ENCODE measurements at regions not wholly inside any gene's neighbourhood (a gene's known extent, or its start where the extent isn't known, plus 50 kb on each side); places are given as distances from the start of the nearest gene placed in this dataset.
"Not testable (repeated sequence)": the region's sequence is repeated elsewhere in the genome, so short reads cannot be mapped to it uniquely, and the experiment has no call there.

DNA sequence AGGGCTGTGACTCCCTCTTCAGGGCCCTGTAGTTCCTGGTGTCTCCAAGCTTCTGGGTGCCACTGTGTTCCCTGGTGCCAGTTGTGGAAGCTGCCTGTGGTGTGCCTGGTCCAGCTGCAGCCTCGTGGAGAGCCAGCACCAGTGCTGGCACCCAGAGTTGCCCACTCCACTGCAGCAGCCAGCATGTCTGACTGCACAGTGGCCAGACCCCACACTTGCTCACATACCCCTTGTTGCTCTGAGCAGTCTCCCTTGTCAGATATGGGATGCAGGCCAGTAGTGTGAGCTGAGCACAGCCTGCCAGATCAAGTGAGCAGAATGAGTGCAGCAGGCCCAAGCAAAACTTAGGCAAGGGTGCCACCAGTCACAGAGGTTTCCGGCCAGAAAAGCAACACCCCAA is 108.6 kb downstream of the ZMAT1 start:
- Histone ChIP-seq H3K4me1 (no peaks in the 10 kb centered on the region), H3K36me3 (no peaks in the 10 kb centered on the region), H3K27me3 (no peaks in the 10 kb centered on the region), H3K4me3 (no peak overlapping the region), H3K9me3 (peaks cover 0 to 10% (median 7%) of the 10 kb centered on the region in 3 donors), H3K27ac (no peak overlapping the region)
- intact Hi-C loops (cut with DNase I; ENCODE audit: low total_unique reads) = no loop called here
- TF ChIP-seq, protein P1, sequence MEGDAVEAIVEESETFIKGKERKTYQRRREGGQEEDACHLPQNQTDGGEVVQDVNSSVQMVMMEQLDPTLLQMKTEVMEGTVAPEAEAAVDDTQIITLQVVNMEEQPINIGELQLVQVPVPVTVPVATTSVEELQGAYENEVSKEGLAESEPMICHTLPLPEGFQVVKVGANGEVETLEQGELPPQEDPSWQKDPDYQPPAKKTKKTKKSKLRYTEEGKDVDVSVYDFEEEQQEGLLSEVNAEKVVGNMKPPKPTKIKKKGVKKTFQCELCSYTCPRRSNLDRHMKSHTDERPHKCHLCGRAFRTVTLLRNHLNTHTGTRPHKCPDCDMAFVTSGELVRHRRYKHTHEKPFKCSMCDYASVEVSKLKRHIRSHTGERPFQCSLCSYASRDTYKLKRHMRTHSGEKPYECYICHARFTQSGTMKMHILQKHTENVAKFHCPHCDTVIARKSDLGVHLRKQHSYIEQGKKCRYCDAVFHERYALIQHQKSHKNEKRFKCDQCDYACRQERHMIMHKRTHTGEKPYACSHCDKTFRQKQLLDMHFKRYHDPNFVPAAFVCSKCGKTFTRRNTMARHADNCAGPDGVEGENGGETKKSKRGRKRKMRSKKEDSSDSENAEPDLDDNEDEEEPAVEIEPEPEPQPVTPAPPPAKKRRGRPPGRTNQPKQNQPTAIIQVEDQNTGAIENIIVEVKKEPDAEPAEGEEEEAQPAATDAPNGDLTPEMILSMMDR (IDR thresholded peaks at IDR 0.05) = no peak
- no peak for DNase-seq

DNA sequence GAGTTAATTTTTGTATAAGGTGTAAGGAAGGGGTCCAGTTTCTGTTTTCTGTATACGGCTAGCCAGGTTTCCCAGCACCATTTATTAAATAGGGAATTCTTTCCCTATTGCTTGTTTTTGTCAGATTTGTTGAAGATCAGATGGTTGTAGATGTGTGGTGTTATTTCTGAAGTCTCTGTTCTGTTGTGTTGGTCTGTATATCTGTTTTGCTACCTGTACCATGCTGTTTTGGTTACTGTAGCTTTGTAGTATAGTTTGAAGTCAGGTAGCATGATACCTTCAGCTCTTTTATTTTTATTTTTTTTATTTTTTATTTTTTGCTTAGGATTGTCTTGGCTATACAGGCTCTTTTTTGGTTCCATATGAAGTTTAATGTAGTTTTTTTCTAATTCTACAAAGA is 114.1 kb downstream of the ZMAT1 start:
- H3K27ac ChIP-seq; H3K4me1 ChIP-seq; intact Hi-C loops (cut with DNase I; ENCODE audit: low total_unique reads); DNase-seq; H3K27me3 ChIP-seq; H3K36me3 ChIP-seq; H3K4me3 ChIP-seq: not testable (repeated sequence)
- peaks cover 0 to 22% (median 16%) of the 10 kb centered on the region in 3 donors for H3K9me3 ChIP-seq

DNA sequence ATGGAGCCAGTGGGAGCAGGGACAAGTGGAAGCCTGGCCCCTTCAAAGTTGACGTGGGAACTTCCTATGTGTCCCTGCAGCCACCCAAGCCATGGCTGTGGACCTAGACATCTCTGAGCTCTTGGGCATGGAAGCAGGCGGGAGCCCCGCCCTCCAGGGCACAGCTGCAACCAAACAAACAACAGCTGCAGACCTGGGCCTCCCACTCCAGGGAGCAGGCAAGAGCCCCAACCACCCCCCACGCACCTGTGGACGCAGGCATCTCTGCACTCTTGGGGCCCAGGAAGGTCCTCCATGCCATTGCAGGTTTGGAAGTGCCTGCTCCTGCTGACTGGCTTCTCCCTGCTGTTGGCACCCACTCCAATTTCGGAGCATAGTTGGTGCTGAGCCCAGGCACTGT is 118.6 kb downstream of the ZMAT1 start:
- no peaks in the 10 kb centered on the region for H3K36me3 ChIP-seq
- intact Hi-C loops (cut with DNase I; ENCODE audit: low total_unique reads) = no loop called here
- no peak overlapping the region for H3K4me3 ChIP-seq
- TF ChIP-seq, protein P1 (IDR thresholded peaks at IDR 0.05) = no peak
- H3K27ac ChIP-seq = no peak overlapping the region
- H3K4me1 ChIP-seq = no peaks in the 10 kb centered on the region
- no peaks in the 10 kb centered on the region for H3K27me3 ChIP-seq
- H3K9me3 ChIP-seq = peaks cover 0 to 17% (median 14%) of the 10 kb centered on the region in 3 donors
- no peak for DNase-seq

DNA sequence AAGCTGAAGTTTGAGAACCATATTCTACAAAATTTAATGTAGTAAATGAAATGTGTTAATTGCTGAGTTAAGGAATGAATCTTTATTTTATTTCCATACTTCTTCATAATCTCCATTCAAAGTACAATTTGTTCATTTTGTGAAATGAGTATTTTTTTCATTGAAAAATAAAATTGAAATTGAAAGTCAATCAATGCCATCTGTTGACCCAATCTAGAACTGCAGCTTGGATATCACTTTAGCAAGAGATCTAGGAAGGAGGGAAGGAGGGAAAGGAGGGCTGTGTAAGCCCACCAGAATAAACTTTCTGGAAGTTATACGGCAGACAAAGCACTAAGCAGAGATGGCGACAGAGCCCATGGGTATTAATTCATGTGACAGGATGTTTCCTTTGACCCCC is 128.4 kb downstream of the ZMAT1 start:
- Histone ChIP-seq H3K4me1 (no peaks in the 10 kb centered on the region), H3K36me3 (no peaks in the 10 kb centered on the region), H3K27ac (no peak overlapping the region), H3K27me3 (no peaks in the 10 kb centered on the region), H3K4me3 (no peak overlapping the region), H3K9me3 (no peaks in the 10 kb centered on the region)
- intact Hi-C loops (cut with DNase I; ENCODE audit: low total_unique reads) = loop anchor here (10.0 kb wide), 1 partner anchor 209 kb away; no protein-coding TSS in a partner anchor
- TF ChIP-seq, protein P1 (IDR thresholded peaks at IDR 0.05) = peak in 1 of 2 experiments; percentile 33
- DNase-seq = no peak

DNA sequence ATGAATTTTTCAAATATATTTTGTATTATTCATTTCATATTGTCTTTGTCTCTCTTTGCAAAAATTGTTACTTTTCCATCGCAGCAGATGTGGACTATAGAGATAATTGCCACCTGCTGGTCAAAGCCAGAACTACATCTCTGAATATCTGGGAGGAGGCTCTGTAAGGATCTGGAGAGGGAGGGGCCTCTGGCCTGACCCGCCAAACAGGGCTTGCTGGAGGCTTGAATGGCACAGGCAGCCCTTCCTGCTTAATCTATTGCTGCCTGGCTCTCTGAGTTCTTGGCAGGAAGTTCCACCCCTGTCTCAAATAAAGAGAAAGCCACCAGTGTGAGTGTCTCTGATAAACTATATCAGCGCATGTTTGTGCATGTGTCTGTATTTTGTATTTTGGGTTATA is 132.4 kb downstream of the ZMAT1 start:
- Histone ChIP-seq H3K9me3 (no peaks in the 10 kb centered on the region), H3K27me3 (no peaks in the 10 kb centered on the region), H3K4me1 (no peaks in the 10 kb centered on the region), H3K36me3 (no peaks in the 10 kb centered on the region), H3K4me3 (peak overlapping the region; percentile 18 to 30), H3K27ac (no peak overlapping the region)
- peak; percentile 85 for DNase-seq
- TF ChIP-seq, protein P1 (IDR thresholded peaks at IDR 0.05) = peak; percentile 58 to 65
- intact Hi-C loops (cut with DNase I; ENCODE audit: low total_unique reads) = loop anchor here (5.0 kb wide), 1 partner anchor 382 kb away; no protein-coding TSS in a partner anchor

DNA sequence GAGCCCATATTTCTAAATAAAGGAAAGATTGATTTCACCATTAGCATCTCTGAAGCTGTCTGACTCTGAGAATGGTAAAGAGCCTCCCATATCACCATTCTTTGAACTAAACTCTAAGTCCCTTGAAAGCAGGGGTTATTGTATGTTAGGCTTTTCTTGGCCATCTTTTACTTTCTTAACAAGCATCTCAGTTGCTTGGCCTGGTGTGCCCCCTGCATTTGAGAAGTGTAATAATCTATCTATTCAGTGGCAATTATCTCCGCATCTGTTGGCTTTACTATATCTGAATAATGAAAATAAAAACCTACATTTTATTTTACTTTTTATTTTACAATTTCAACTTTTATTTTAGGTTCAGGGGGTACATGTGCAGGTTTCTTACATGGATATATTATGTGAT is 128.3 kb upstream of the ARMCX2 start:
- TF ChIP-seq, protein P1 (IDR thresholded peaks at IDR 0.05) = no peak
- DNase-seq = no peak
- Histone ChIP-seq H3K27ac (no peak overlapping the region), H3K4me1 (no peaks in the 10 kb centered on the region), H3K9me3 (no peaks in the 10 kb centered on the region), H3K36me3 (no peaks in the 10 kb centered on the region), H3K27me3 (no peaks in the 10 kb centered on the region), H3K4me3 (no peak overlapping the region)
- intact Hi-C loops (cut with DNase I; ENCODE audit: low total_unique reads) = no loop called here
